ENCODE measurements at regions not wholly inside any gene's neighbourhood (a gene's known extent, or its start where the extent isn't known, plus 50 kb on each side); places are given as distances from the start of the nearest gene placed in this dataset.

GRCh38 chr3:159080821-159081220 lies 279.0 kb downstream of the MFSD1 start:
- Histone ChIP-seq H3K79me2 (no peaks in the 10 kb centered on the region), H3K27me3 (ENCODE audit: control insufficient read depth, insufficient read depth, low read length) (no peaks in the 10 kb centered on the region), H2AFZ (no peak overlapping the region), H3K4me2 (ENCODE audit: low read length) (no peak overlapping the region), H3K36me3 (ENCODE audit: control insufficient read depth, insufficient read depth, low read length) (no peaks in the 10 kb centered on the region), H3K4me1 (no peaks in the 10 kb centered on the region), H3K27ac (no peak overlapping the region), H3K9me3 (ENCODE audit: control insufficient read depth, low read length) (no peaks in the 10 kb centered on the region), H3K9ac (no peak overlapping the region), H3K4me3 (ENCODE audit: low read depth, low read length) (no peak overlapping the region)
- no peak for TF ChIP-seq CTCF (IDR thresholded peaks at IDR 0.05)

GRCh38 chr3:159082519-159082918 lies 280.7 kb downstream of the MFSD1 start:
- Histone ChIP-seq H3K4me2 (ENCODE audit: low read length) (no peak overlapping the region), H3K27me3 (ENCODE audit: control insufficient read depth, insufficient read depth, low read length) (no peaks in the 10 kb centered on the region), H3K36me3 (ENCODE audit: control insufficient read depth, insufficient read depth, low read length) (no peaks in the 10 kb centered on the region), H2AFZ (no peak overlapping the region), H3K9ac (no peak overlapping the region), H3K27ac (no peak overlapping the region), H3K4me3 (ENCODE audit: low read depth, low read length) (no peak overlapping the region), H3K9me3 (ENCODE audit: control insufficient read depth, low read length) (no peaks in the 10 kb centered on the region), H3K4me1 (no peaks in the 10 kb centered on the region), H3K79me2 (no peaks in the 10 kb centered on the region)
- no peak for TF ChIP-seq CTCF (IDR thresholded peaks at IDR 0.05)

GRCh38 chr3:159091936-159092335 lies 290.1 kb downstream of the MFSD1 start:
- Histone ChIP-seq H3K4me2 (ENCODE audit: low read length) (no peak overlapping the region), H3K27ac (no peak overlapping the region), H3K9ac (no peak overlapping the region), H3K9me3 (ENCODE audit: control insufficient read depth, low read length) (no peaks in the 10 kb centered on the region), H3K79me2 (no peaks in the 10 kb centered on the region), H3K4me1 (no peaks in the 10 kb centered on the region), H3K4me3 (ENCODE audit: low read depth, low read length) (no peak overlapping the region), H3K36me3 (ENCODE audit: control insufficient read depth, insufficient read depth, low read length) (no peaks in the 10 kb centered on the region), H3K27me3 (ENCODE audit: control insufficient read depth, insufficient read depth, low read length) (no peaks in the 10 kb centered on the region), H2AFZ (no peak overlapping the region)
- no peak for TF ChIP-seq CTCF (IDR thresholded peaks at IDR 0.05)

GRCh38 chr3:159102001-159102400 lies 300.1 kb downstream of the MFSD1 start:
- Histone ChIP-seq H3K4me1 (no peaks in the 10 kb centered on the region), H3K36me3 (ENCODE audit: control insufficient read depth, insufficient read depth, low read length) (no peaks in the 10 kb centered on the region)
- no peak for TF ChIP-seq CTCF (IDR thresholded peaks at IDR 0.05)

GRCh38 chr3:159112724-159113123 lies 310.9 kb downstream of the MFSD1 start:
- H3K79me2 ChIP-seq = no peaks in the 10 kb centered on the region
- H3K4me3 ChIP-seq (ENCODE audit: low read depth, low read length) = no peak overlapping the region
- no peak overlapping the region for H3K27ac ChIP-seq
- H2AFZ ChIP-seq = no peak overlapping the region
- H3K4me1 ChIP-seq = no peaks in the 10 kb centered on the region
- no peak overlapping the region for H3K4me2 ChIP-seq (ENCODE audit: low read length)
- TF ChIP-seq CTCF (IDR thresholded peaks at IDR 0.05) = no peak
- H3K9me3 ChIP-seq (ENCODE audit: control insufficient read depth, low read length) = no peaks in the 10 kb centered on the region
- no peak overlapping the region for H3K9ac ChIP-seq
- H3K27me3 ChIP-seq (ENCODE audit: control insufficient read depth, insufficient read depth, low read length) = no peaks in the 10 kb centered on the region
- H3K36me3 ChIP-seq (ENCODE audit: control insufficient read depth, insufficient read depth, low read length) = no peaks in the 10 kb centered on the region

More at GRCh38 chr3:159102001-159102400, 300.1 kb downstream of the MFSD1 start:
- Histone ChIP-seq H3K4me2 (ENCODE audit: low read length) (no peak overlapping the region), H3K4me3 (ENCODE audit: low read depth, low read length) (no peak overlapping the region), H3K9me3 (ENCODE audit: control insufficient read depth, low read length) (no peaks in the 10 kb centered on the region), H3K79me2 (no peaks in the 10 kb centered on the region), H3K9ac (no peak overlapping the region), H3K27ac (no peak overlapping the region), H2AFZ (no peak overlapping the region), H3K27me3 (ENCODE audit: control insufficient read depth, insufficient read depth, low read length) (no peaks in the 10 kb centered on the region)

Data from parathyroid adenoma (tissue), 2 donors.